NOMO-1 treated with dmso at 0.1 percent for 144 hours (cell line): ENCODE measurements at regions not wholly inside any gene's neighbourhood (a gene's known extent, or its start where the extent isn't known, plus 50 kb on each side); places are given as distances from the start of the nearest gene placed in this dataset.

Experiments used
- DNase-seq: peaks from one replicate; lab custom pipeline; 2025; ENCODE audit not compliant: unreplicated experiment; lab: John Stamatoyannopoulos, UW

DNA sequence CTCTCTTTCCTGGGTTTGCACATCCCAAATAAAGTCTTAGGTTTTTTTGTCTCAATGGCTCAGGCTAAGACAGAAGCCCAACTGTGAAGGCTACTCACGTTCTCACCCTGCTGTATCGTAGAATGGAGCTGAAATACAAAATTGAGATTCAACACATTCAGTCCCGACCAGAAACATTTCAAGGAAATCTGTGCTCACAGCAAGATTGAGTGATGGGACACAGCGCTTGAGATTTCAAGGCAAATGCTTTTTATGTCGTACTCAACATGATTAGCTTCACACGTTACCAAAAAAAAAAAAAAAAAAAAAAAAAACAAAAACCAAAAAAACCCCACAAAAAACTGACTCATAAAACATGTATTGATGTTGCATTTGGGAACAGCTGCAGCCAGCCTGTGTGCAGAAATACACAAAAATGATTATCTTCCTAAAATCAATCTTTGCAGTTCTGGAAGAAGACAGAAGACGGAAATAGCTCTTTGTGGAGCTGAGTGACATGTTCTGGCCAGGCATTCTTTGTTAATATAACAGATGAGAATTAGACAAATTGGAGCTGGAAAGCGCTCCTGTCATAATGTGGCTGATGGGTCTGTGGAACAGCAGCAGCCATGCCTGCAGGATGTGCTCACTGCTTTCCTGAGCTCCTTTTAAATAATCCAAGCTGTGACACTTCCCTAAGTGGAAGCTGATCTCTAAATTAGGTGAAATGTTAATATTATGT is 453.2 kb downstream of the LPIN1 start:
- DNase-seq = no peak

DNA sequence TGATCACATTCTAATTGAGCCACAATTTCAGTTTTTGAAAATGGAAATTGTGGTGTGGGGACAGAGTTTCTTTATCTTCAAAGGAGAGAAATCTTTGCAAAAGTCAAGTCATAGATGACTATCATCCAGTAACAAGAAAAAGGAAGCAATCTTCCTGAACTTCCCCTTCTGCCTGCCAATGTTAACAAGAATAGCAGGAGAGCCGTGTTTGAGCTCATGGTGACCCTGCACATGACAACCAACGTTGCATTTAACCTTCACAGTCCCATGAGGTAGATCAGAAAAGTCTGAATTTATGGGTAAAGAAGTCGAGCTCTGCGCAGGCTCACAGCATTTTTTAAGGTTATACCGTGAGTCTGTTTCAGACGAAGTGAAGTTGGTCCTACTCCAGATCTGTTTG is 454.9 kb downstream of the LPIN1 start:
- DNase-seq = peak; percentile 63

DNA sequence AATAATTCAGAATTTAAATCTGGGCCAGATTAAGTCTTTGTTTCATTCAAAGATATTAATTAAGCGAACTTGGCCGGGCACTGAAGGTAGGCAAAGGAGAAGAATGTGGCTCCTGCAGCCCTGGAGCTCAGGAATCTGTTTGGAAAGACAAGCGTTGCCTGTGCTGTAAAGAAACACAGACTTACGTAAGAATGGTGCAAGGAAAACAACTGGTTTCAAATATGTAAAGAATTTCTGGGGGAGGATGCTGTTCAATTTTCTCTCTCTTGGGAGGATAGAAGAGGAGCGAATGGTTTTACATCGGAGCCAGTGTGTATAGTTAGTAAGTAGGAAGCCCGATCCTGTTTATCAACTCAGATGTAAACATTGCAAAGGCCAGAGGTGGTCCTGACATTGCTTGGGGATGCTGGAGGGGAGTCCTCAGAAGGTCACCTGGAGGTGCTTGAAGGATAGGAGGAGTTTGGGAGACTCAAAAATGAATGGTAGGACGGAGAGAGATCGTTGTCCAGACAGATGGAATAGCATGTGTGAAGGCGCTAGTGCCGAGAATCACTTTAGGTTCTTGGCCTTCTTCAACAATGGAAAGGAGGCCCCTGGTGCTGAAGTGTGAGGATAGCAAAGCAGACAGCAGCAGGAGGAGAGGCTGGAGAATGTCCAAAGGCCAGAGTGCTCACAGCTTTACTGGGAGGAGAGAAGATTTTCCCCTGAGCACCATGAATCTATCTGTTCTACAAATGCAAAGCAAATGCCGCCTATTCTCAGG is 456.1 kb downstream of the LPIN1 start:
- DNase-seq = no peak

DNA sequence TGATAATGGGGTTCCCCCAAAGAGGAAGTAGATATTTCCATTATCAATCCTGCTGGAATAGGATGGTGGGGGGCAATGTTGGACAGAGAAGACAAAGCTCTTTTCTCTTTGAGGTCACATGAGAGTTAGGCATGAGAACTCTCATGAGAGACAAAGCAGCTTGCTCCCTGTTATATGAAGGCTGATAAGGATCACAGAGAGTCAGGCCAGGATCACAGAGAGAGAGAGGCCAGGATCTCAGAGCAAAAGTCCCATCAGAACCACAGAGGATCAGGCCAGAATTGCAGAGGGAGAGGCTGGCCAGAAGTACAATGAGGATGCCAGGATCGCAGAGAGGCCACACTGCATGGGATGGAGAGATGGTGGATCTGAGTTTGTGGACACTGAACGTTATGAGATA is 457.1 kb downstream of the LPIN1 start:
- DNase-seq = no peak

DNA sequence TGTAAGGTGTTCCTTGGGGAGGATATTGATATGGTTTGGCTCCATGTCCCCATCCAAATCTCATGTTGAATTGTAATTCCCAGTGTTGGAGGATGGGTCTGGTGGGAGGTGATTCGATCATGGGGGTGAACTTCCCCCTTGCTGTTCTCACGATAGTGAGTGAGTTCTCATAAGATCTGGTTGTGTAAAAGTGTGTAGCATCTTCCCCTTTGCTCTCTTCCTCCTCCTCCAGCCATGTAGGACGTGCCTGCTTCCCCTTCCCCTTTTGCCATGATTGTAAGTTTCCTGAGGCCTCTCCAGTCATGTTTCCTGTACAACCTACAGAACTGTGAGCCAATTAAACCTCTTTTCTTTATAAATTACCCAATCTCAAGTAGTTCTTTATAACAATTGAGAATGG is 458.7 kb downstream of the LPIN1 start:
- DNase-seq = no peak

DNA sequence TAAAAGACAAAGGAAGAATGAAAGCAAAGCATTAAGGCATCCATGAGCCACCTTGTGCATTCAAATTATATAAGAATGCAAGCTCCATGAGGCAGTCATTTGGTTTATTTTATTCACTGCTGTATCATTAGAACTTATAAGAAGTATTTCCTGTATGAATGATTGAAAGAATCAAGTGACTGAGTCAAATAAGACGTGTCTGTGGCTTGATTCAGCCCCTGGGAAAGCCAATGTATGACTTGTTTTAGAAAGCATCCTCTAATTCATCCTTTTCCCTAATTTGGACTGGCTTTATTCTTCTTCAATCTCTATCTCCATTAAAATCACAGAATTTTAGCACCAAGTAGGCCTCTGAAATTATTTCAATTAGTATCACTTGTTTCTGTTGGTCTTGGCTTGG is 461.1 kb downstream of the LPIN1 start:
- DNase-seq = no peak

DNA sequence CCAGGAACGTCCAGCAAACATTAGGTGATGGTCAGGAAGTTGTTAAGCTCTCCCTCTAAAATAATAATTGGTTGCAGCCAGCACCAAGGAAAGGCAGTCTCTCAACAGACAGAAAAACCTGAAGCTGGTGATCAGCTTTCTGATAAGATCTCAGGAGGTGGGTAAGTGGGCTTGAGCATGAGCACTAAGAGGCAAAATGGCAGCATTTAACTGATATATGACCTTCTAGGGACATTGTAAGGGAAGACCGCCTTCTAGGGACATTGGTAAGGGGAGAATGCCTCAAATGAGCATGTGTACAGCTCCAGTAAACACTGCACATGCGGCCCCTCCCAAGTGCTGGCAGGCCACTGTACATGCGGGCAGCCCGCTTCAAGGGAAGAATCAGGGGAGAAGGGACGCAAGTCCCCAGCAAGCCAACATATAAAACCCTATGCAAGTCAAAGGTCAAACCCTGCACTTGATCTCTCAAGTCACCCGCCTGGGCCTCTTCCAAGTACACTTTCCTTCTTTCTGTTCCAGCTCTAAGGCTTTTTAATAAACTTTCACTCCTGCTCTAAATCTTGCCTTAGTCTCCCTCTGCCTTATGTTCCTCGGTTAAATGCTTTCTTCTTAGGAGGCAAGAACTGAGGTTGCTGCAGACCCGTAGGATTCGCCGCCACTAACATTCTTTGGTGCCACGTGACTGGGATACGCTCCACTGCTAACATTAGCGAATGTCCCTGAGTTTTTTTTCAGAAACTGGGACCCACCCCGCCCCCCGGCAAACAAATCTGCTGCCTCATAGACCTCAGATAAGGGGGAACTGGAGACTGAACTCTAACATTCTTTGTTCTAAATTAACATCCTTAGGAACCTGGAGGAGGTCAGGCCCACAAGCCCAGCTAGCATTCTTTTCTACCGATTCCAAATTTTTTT is 463.8 kb downstream of the LPIN1 start:
- no peak for DNase-seq

DNA sequence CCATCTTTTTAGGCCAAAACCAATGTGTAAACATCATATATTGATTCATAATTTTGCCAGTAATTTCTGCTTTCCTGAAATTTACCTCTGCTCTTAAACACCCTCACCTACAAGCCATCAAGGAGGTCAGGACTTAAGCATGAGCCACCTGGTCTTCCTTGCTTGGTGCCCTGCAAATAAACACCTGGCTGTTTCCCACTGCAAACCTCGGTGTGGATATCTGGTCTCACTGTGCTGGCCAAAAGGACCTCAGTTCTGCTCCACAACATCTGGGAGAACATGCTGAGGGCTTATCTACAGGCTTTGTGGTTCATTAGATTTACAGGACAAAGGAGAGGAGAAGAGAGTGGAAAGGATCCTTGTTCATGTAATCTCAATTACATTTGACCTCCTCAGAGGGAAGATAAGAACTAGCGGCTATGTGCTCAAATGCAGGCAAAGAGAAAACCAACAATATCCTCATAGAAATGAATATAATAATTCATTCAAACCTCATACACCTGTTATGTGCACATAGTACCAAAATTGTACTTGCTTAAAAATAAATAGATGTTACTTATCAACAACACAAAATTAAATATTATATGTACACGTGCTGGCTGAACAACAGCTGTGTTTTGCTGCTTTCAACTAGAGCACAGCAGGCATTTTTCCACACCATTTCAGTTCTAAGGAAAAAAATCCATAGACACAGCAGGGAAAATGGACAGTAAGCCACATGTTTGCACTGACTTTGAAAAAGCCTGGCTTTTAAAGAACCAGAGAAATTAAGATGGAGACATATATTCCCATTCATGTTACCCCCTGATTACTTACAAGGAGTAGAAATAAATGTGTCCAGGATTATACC is 465.1 kb downstream of the LPIN1 start:
- no peak for DNase-seq

DNA sequence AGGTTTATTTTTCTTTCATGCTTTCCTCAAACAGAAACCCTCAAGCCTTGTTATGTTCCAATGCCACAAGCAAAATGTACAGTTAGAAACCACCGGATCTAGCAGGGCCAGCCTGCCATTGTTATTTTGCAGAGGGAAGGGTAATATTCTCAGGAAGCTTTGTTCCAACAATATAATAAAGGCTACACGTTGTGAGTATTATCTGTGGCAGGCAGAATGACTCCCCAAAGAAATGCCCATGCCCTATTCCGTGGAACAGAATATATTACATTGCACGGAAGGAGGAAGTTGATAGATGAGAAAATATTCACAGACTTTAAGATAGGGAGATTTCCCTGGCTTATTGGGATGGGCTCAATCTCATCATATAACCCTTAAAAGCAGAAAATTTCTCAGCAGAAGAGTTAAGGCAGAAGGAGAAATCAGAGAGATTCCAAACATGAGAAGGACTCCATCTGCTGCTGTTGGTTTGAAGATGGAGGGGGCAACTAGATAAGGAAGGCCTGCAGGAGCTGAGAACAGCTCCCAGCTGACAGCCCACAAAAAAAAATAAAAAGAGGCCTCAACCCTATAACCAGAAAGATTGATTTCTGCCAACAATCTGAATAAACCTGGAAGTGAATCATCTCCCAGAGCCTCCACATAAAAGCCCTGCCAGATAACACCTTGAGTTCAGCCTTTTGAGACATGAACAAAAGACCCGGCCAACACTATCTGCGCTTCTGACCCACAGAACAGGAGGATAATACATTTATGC is 466.6 kb downstream of the LPIN1 start:
- DNase-seq = no peak

DNA sequence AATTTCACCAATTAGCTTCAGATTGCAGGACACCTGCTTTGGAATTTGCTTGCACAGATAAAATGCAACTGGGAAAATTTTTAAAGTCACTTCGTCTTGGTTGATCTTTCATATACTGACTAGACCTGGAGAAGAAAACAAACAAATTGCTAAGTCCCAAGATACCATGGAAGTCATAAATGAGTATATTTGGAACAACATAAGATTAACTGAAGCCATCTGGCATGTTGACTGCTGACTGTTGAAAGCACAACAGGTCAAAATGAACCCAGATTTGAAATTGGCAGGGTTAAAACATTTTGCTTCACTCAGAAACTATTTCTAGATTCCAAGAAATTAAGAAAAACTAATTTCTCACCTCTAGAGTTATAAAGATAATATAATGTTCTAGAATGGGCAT is 470.7 kb downstream of the LPIN1 start:
- no peak for DNase-seq

DNA sequence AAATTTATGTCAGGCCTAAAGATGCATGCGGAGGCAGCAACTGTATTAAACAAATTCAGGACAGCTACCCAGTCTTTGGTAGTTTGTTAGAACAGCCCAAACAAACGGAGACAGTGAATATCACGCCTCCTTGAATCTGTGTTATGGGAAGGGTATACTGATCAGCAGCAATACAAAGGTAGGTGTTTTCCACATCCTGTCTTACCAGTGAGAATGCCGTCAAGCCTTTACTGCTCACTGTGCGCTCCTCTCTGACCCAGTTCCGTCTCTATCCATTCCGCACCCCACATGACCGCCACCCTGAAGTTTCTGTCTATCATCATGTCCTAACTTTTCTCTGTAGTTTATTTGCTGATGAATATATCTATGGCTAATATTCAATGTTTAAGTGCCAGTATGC is 473.3 kb downstream of the LPIN1 start:
- DNase-seq = no peak

DNA sequence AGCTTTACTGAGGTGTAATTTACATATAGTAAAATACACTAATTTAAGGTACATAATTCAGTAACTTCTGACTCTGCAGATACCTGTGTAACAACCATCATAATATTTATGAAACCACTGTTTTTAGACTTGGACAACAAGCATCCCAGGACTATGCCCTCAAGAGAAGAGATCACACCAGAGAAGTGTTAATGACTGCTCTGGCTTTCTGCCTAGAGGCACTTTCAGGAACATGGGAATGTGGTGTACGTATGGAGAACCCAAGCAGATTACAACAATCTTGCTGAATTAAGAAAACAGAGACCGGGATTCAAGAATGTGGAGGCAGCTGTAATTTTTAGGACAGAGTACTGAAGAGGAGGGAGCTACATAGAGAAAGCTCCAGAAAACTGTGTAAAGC is 475.2 kb downstream of the LPIN1 start:
- no peak for DNase-seq

DNA sequence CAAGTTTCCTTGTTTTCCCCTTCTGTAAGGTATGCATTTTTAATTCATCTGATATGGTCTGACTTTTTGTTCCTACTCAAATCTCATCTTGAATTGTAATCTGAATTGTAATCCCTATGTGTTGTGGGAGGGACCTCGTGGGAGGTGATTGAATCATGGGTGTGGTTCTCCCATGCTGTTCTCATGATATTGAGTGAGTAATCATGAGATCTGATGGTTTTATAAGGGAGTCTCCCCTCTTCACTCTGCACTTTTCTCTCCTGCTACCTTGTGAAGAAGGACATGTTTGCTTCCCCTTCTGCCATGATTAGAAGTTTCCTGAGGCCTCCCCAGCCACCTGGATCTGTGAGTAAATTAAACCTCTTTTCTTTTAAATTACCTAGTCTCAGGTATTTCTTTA is 476.1 kb downstream of the LPIN1 start:
- no peak for DNase-seq

DNA sequence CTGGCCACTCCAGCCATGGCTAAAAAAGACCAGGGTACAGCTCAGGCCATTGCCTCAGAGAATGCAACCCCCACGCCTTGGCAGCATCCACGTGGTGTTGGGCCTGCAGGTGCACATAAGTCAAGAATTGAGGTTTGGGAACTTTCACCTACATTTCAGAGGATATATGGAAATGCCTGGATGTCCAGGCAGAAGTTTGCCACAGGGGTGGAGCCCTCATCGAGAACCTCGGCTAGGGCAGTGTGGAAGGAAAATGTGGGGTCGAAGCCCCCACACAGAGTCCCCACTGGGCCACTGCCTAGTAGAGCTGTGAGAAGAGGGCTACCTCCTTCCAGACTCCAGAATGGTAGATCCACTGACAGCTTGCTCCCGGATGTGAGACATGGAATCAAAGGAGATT is 477.3 kb downstream of the LPIN1 start:
- DNase-seq = no peak

DNA sequence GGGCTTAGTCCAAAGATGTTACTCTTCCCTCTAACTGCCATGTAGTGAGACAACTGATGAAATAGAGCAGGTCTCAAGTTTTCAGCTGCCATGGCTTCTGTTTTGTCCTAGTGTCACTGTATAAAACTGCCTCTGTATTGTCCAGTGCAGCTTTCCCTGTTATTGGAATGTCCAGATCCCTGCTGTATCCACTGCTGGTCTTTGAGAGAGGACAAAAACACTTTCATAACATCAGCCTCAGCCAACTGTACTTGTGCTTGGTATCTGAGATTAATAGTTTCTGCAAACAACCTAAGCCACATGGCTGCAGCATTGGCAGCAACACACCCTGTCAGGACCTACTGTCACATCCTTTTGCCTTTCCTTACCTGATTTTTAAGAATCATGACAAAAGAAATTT is 480.2 kb downstream of the LPIN1 start:
- no peak for DNase-seq

DNA sequence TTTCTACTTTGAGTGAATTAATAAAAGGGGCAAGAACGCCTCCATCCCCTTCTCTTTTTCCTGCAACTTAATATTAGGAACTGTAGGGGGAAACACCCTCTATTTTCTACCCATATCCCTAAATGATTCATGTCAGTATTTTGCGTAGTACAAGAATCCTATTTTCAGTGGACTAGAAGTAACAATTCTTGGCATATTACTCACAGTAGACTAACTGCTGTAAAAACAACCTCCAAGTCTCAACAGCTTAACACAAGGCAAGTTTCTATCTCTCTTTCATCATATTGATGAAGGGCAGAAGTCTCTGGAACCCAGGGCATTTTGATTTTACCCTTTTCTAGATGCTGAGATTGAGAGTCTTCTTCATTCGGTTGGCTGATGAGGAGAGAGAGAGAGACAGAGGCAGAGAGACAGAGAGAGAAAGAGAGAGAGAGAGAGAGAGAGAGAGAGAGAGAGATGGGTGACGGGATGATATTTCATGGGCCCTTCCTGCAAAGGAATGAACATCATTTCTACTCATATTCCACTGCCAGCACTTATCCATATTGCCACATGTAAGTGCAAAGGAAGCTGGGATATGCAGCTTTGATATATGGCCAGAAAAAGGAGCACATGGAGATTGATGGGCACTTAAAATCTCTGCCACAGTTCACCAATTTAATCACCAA is 481.6 kb downstream of the LPIN1 start:
- no peak for DNase-seq

DNA sequence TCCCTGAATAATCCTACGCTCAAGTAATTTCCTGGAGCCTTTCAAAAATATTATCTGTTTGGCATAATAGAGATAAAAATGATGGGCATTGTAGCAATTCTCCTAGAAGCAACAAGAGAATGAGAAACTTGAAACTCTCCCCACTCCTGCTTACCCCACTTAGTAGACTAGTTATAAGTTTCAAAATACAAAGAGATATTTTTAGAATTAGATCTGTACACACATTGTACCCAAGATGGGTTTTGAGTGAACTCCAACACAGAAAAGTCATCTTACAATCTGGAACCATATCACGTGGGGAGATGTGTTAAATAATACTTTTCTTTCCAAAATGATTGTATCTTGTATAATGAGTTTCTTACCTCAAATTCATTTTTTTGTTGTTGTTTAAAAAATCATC is 484.9 kb downstream of the LPIN1 start:
- no peak for DNase-seq

DNA sequence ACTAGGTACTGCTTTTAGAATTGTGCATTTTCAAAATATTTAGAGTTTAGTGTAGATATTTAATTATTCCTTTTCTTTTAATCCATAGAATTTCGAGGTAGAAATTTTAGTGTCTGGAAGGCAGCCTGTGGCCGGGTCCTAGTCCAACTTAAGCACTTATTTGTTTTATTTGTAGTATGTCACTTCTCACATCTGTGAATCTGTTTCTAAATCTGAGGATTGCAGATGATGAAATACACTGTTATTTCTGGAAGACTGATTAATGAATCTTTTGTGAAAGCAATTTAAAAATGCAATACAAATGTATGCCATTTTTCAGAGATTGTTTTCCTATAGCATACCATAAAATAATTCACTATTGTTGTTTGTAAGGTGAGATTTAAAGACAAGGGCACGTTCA is 483.9 kb upstream of the TRIB2 start:
- no peak for DNase-seq

DNA sequence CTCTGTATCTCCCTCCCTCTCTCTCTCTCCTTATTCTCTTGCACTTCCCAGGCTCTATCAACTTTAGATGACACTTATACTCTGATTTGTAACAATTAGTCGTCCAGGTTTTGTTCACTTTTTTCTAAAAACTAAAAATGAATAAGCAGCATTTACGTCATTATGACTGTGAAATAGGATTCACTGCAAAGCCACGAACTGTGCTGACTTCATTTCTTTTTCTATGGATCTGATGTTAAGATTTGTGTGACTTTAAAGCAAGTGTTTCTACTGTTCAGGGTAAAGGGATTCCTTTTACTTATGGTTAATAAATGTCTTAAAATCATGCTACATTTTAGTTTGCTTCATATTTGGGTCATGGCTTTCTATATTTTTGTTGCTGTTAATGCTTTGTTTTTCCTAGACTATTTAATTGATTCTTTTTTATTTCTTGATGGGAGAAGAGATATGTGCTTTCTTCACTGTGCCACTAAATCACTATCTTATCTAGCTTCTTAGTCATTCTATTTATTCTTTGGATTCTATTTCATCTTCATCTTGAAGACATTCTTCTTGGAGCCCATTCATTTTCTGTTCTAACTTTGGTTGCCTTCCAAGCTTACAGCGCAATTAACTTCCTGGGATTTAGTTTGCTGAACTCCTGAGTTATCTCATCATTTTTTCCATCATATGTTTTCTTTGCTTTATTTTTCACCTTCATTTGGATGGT is 480.4 kb upstream of the TRIB2 start:
- DNase-seq = no peak
